H9 (cell line): ENCODE measurements at regions not wholly inside any gene's neighbourhood (a gene's known extent, or its start where the extent isn't known, plus 50 kb on each side); places are given as distances from the start of the nearest gene placed in this dataset.

Source experiments
- DNase-seq: peaks from one replicate; pipeline ENCODE4 v3.0.0-alpha.2; 2017
- H2AFZ ChIP-seq: one replicate; pipeline ENCODE4 v1.6.1; 2013; ENCODE audit warnings: mild to moderate bottlenecking, low read length, control low read depth, moderate library complexity
- H2AK5ac ChIP-seq: 2 replicates; pipeline ENCODE4 v1.6.1; 2013; ENCODE audit warnings: low read length, control low read depth, mixed read lengths; ENCODE audit not compliant: insufficient read length
- H2BK120ac ChIP-seq: one replicate; pipeline ENCODE4 v1.6.1; 2013; ENCODE audit warnings: low read depth, mild to moderate bottlenecking, low read length, control low read depth, inconsistent platforms; ENCODE audit not compliant: poor library complexity, severe bottlenecking
- H2BK12ac ChIP-seq: 2 replicates; pipeline ENCODE4 v1.6.1; 2013; ENCODE audit warnings: low read length, control low read depth, mixed read lengths, low read depth; ENCODE audit not compliant: insufficient read length
- H2BK15ac ChIP-seq: 2 replicates; pipeline ENCODE4 v1.6.1; 2013; ENCODE audit warnings: low read depth, low read length, control low read depth
- H2BK20ac ChIP-seq: one replicate; pipeline ENCODE4 v1.6.1; 2013; ENCODE audit warnings: low read depth, mild to moderate bottlenecking, low read length, control low read depth, inconsistent platforms; ENCODE audit not compliant: poor library complexity, severe bottlenecking
- H2BK5ac ChIP-seq: 2 replicates; pipeline ENCODE4 v1.6.1; 2013; ENCODE audit warnings: low read length, control low read depth, mixed read lengths; ENCODE audit not compliant: insufficient read length
- H3K14ac ChIP-seq: 2 replicates; pipeline ENCODE4 v1.6.1; 2013; ENCODE audit warnings: low read length, control low read depth; ENCODE audit not compliant: insufficient read depth
- H3K18ac ChIP-seq: 2 replicates; pipeline ENCODE4 v1.6.1; 2013; ENCODE audit warnings: low read depth, mild to moderate bottlenecking, mixed read lengths, low read length, control low read depth; ENCODE audit not compliant: insufficient read length
- H3K23ac ChIP-seq: 2 replicates; pipeline ENCODE4 v1.6.1; 2013; ENCODE audit warnings: low read length, control low read depth, mixed read lengths, low read depth; ENCODE audit not compliant: insufficient read length
- H3K23me2 ChIP-seq: 2 replicates; pipeline ENCODE4 v1.6.1; 2013; ENCODE audit warnings: low read depth, mild to moderate bottlenecking, mixed read lengths, low read length, control low read depth; ENCODE audit not compliant: insufficient read length, poor library complexity, severe bottlenecking
- H3K27ac ChIP-seq: 2 replicates; pipeline ENCODE4 v1.5.1; 2013; ENCODE audit warnings: low read length, control low read depth, mixed read lengths, low read depth; ENCODE audit not compliant: insufficient read length
- H3K27me3 ChIP-seq: 2 replicates; pipeline ENCODE4 v1.6.1; 2013; ENCODE audit warnings: low read length, control low read depth, inconsistent platforms; ENCODE audit not compliant: insufficient read depth
- H3K4ac ChIP-seq: 2 replicates; pipeline ENCODE4 v1.6.1; 2013; ENCODE audit warnings: low read depth, mild to moderate bottlenecking, control low read depth, inconsistent platforms, low read length, moderate library complexity
- H3K4me1 ChIP-seq: 2 replicates; pipeline ENCODE4 v1.6.1; 2013; ENCODE audit warnings: low read length, control low read depth, inconsistent platforms; ENCODE audit not compliant: insufficient read depth
- H3K4me2 ChIP-seq: 2 replicates; pipeline ENCODE4 v1.6.1; 2013; ENCODE audit warnings: low read length, control low read depth, mixed read lengths; ENCODE audit not compliant: insufficient read length, insufficient read depth
- H3K56ac ChIP-seq: 2 replicates; pipeline ENCODE4 v1.6.1; 2013; ENCODE audit warnings: low read depth, mild to moderate bottlenecking, mixed read lengths, low read length, control low read depth; ENCODE audit not compliant: insufficient read length
- H3K79me1 ChIP-seq: 2 replicates; pipeline ENCODE4 v1.6.1; 2013; ENCODE audit warnings: low read depth, mild to moderate bottlenecking, moderate library complexity, low read length, control low read depth, inconsistent platforms; ENCODE audit not compliant: insufficient read depth, poor library complexity, severe bottlenecking
- H3K79me2 ChIP-seq: 2 replicates; pipeline ENCODE4 v1.6.1; 2013; ENCODE audit warnings: low read length, control low read depth, inconsistent platforms; ENCODE audit not compliant: insufficient read depth
- H3K9ac ChIP-seq: 2 replicates; pipeline ENCODE4 v1.6.1; 2013; ENCODE audit warnings: low read length, control low read depth, mixed read lengths; ENCODE audit not compliant: insufficient read length; ENCODE audit errors: extremely low read depth
- H3K9me3 ChIP-seq: one replicate; pipeline ENCODE4 v1.6.1; 2013; ENCODE audit warnings: low read depth, low read length, inconsistent platforms; ENCODE audit not compliant: control insufficient read depth
- H3T11ph ChIP-seq: one replicate; pipeline ENCODE4 v1.6.1; 2013; ENCODE audit warnings: mild to moderate bottlenecking, low read length, control low read depth, inconsistent platforms
- H4K20me1 ChIP-seq: one replicate; pipeline ENCODE4 v1.6.1; 2013; ENCODE audit not compliant: control insufficient read depth, insufficient read length, insufficient read depth
- H4K5ac ChIP-seq: 2 replicates; pipeline ENCODE4 v1.6.1; 2013; ENCODE audit warnings: low read depth, mild to moderate bottlenecking, mixed read lengths, low read length, control low read depth; ENCODE audit not compliant: insufficient read length
- H4K8ac ChIP-seq: replicated peaks from 2 replicates; pipeline ENCODE4 v1.6.1; 2013; ENCODE audit warnings: low read length, control low read depth, mixed read lengths, low read depth; ENCODE audit not compliant: insufficient read length
- H4K91ac ChIP-seq: 2 replicates; pipeline ENCODE4 v1.6.1; 2013; ENCODE audit warnings: low read depth, mild to moderate bottlenecking, moderate library complexity, mixed read lengths, low read length, control low read depth; ENCODE audit not compliant: insufficient read length
- H3K27ac Mint-ChIP-seq, 3 experiments: 2 replicates in 2 of 3; 3 replicates in 1 of 3; pipeline ENCODE4 v1.8.0; 2020 to 2021; ENCODE audit warnings: mixed read lengths in 3 of 3, mild to moderate bottlenecking in 1 of 3, moderate library complexity in 1 of 3
- H3K27me3 Mint-ChIP-seq: 2 replicates; pipeline ENCODE4 v1.8.0; 2021; ENCODE audit warnings: low read depth, mild to moderate bottlenecking, moderate library complexity, mixed read lengths
- H3K36me3 Mint-ChIP-seq, 3 experiments: 2 replicates in 2 of 3; 3 replicates in 1 of 3; pipeline ENCODE4 v1.8.0; 2020 to 2021; ENCODE audit warnings: low read depth in 3 of 3, mixed read lengths in 3 of 3; ENCODE audit not compliant: insufficient read depth in 1 of 3
- H3K4me1 Mint-ChIP-seq, 2 experiments: 2 replicates each; pipeline ENCODE4 v1.8.0; 2020; ENCODE audit warnings: mixed read lengths in 2 of 2
- H3K4me3 Mint-ChIP-seq, 2 experiments: 2 replicates in 1 of 2; 3 replicates in 1 of 2; pipeline ENCODE4 v1.8.0; 2020 to 2021; ENCODE audit warnings: mild to moderate bottlenecking in 2 of 2, mixed read lengths in 2 of 2, moderate library complexity in 1 of 2
- H3K9me3 Mint-ChIP-seq, 2 experiments: 2 replicates in 1 of 2; 3 replicates in 1 of 2; pipeline ENCODE4 v1.8.0; 2020; ENCODE audit warnings: mild to moderate bottlenecking in 2 of 2, mixed read lengths in 2 of 2, moderate library complexity in 1 of 2
- CTCF ChIP-seq: fragments of 200-600 bp; sonication (generic); conservative IDR thresholded peaks from 3 replicates; pipeline ENCODE4 v1.8.0; 2021; ENCODE audit warnings: antibody characterized with exemption, mild to moderate bottlenecking
- WGBS: extraction: QIAGEN DNeasy Blood & Tissue Kit; methylation state at CpG from one replicate; pipeline ENCODE4 v1.1.7; 2013; ENCODE audit warnings: missing lambda C conversion rate, low lambda C conversion rate, mixed read lengths; ENCODE audit not compliant: insufficient read length; ENCODE audit errors: extremely low coverage; 5-methylcytosine and 5-hydroxymethylcytosine counted together

- Histone ChIP-seq H3K9ac (no peak overlapping the region), H3K4ac (no peak overlapping the region), H2BK5ac (no peak overlapping the region), H2BK120ac (no peak overlapping the region), H3K9me3 (no peaks in the 10 kb centered on the region), H4K8ac (no peak overlapping the region), H2AK5ac (no peak overlapping the region), H4K5ac (no peak overlapping the region), H2BK20ac (no peak overlapping the region), H3K79me1 (no peaks in the 10 kb centered on the region), H3K79me2 (no peaks in the 10 kb centered on the region), H3K23me2 (no peaks in the 10 kb centered on the region), H2BK12ac (no peak overlapping the region), H3K23ac (no peak overlapping the region), H3K27ac (no peak overlapping the region), H3T11ph (no peak overlapping the region), H4K20me1 (no peaks in the 10 kb centered on the region), H4K91ac (no peak overlapping the region), H3K4me2 (no peak overlapping the region), H2AFZ (no peak overlapping the region), H3K27me3 (no peaks in the 10 kb centered on the region), H3K56ac (no peak overlapping the region), H3K14ac (no peak overlapping the region), H3K18ac (no peak overlapping the region), H3K4me1 (no peaks in the 10 kb centered on the region), H2BK15ac (no peak overlapping the region)
- peaks cover 0 to 2% of the 10 kb centered on the region in 2 experiments; a peak in 1 of 5 replicates for H3K9me3 Mint-ChIP-seq
- no peak overlapping the region for H3K4me3 Mint-ChIP-seq
- no peak for TF ChIP-seq CTCF
- no peaks in the 10 kb centered on the region for H3K4me1 Mint-ChIP-seq
- H3K27ac Mint-ChIP-seq: no peak overlapping the region
- no peaks in the 10 kb centered on the region for H3K27me3 Mint-ChIP-seq
- H3K36me3 Mint-ChIP-seq: no peaks in the 10 kb centered on the region
- WGBS: no CpG with 5 or more reads among the region's 1 CpG
- DNase-seq: no peak
Measured at GRCh38 chr5:58200451-58200850, 259.4 kb downstream of the PLK2 start.
